GM21619 (cell line): ENCODE measurements at regions not wholly inside any gene's neighbourhood (a gene's known extent, or its start where the extent isn't known, plus 50 kb on each side); places are given as distances from the start of the nearest gene placed in this dataset.
"Not testable (repeated sequence)": the region's sequence is repeated elsewhere in the genome, so short reads cannot be mapped to it uniquely, and the experiment has no call there.

ENCODE experiments used
- ATAC-seq: cut with Tn5 transposase; IDR thresholded peaks from one replicate; pipeline ENCODE4 v1.9.1; 2021; ENCODE audit not compliant: unreplicated experiment

DNA sequence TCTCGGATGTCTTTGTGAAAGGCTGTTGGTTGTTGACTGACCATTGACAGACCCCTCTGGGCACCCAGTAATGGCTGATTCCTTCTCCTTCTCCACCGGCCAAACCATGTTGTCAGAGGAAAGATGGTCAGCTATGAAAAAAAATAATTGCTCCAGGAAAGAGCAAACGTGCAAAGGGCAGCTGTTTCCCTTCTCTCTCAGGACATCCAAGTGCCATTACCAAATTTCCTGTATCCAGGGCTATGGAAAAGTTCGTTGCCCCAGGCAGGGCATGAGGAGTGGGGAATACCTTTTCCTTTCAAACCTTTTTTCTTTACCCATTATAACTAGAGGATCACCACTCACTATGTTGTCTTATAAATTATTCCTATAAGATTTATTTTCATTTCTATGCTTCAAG, 321.5 kb upstream of the HNRNPA3 start:
- ATAC-seq: no peak

DNA sequence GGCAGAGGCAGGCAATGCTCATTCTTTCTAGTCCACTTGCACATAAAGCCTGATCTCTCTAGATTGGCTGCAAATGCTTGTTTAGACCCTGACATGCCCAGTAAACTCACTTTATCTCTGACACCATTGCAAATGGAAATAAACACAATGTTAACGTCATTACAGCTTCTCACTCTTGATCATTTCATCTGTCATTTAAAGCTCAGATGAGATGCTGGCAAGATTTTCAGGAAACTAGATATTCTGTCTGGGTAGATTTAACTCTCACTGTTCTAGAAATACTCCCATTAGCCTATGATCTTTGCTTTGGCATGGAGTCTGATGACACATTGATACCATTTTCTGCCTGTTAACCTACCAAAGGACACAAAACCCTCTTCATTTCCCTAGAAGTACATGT, 320.7 kb upstream of the HNRNPA3 start:
- no peak for ATAC-seq

DNA sequence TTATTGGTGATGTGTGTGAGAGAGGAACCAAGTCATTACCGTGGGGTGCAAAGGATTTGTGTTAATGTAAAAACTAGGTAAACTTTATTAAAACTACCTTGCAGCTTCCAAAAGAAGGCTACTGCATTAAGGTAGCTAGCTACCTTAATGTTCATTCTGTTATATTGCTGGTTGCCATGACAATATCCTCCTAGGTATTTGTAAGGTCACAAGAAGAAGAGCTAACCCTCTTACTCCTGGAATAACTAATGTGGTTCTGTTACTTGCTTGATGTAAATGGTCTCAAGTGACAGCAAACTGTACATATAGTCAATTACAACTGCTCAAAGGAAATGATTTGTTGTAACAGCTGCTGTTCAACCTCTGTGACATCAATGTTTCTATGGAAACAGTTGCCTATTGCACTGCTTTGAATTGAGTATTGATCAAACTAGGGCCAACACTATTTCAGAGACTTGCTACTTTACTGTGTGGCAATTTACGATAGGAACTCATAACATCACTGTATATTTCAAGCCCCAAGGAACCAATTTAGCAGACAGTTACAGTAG, 319.8 kb upstream of the HNRNPA3 start:
- ATAC-seq: no peak

DNA sequence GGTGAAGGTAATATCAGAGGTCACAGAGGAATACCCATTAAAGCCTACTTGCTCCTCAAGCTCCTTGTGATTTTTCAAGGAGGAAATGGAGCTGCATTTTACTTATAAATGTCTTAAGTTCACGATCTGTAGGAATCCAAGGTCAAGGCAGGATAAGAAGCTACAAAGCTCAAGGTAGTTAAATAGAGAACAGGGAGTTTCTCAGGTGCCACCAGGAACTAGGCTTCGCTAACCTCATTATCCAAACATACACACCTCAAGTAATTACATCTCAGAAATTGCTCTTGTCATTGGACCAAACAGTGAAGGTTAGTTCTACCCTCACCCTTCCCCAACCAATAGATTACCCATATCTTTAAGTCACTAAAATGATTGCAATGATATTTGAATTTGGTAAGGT, 317.4 kb upstream of the HNRNPA3 start:
- ATAC-seq: no peak

DNA sequence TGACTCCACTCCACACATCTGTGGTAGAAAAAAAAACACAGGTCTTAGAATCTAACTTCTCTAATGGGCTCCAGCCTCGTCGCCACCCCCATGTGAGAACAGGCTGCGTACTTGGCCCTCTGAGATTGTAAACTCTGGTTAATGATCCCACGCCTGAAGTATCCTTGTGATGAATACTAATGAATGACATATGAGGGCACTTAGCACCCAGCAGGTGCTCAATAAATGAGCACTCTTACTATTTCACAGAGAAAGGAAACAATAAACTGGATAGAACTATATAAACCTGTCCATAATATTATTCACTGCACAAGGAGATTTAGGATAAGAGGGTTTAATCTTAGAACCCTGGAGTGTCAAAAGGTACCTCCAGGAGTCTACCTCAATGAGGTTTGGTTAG, 310.1 kb upstream of the HNRNPA3 start:
- ATAC-seq: no peak

DNA sequence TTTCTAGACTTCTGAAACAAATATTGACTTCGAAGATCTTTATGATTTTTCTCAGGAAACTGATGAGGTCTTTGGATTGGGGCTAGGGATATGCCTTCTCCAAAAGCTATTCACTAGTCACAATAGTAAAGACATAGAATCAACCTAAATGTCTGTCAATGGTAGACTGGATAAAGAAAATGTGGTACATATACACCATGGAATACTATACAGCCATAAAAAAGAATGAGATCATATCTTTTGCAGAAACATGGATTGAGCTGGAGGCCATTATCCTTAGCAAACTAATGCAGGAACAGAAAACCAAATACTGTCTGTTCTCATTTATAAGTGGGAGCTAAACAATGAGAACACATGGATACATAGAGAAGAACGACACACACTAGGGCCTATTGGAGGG, 308.5 kb upstream of the HNRNPA3 start:
- ATAC-seq: not testable (repeated sequence)

DNA sequence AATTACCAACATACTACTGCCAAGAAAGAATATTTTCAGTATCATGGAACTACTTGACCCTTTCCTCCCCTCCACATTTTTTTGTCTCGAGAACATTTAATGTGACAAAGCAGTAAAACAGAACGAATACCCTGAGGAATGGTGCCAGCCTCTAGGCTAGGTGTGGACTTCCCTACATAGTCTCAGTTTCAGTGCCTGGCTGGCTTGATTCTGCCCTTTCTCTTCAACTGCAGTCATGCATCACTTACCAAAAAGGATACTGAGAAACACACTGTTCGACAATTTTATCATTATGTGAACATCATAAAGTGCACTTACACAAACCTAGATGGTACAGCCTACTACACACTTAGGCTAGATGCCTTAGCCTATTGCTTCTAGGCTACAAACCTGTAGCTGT, 305.3 kb upstream of the HNRNPA3 start:
- no peak for ATAC-seq

DNA sequence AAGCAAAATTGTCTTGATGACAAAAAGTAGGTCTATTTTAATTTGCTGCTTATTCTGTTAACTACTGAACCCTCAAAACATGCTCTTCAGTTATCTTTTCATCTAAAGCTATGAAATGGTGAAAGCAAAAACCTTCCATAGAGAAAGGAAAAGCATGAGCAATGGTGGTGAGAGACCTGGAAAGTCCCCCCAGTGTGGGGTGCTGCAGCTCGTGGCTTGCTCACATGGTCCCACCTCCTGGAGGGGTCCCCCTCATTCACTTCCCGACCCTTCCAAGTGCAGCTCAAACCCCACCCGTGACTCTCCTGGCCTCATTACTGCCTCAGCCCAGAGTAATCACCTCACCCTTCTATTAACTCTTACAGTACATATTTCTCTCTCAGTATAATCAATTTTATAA, 301.8 kb upstream of the HNRNPA3 start:
- ATAC-seq: no peak

DNA sequence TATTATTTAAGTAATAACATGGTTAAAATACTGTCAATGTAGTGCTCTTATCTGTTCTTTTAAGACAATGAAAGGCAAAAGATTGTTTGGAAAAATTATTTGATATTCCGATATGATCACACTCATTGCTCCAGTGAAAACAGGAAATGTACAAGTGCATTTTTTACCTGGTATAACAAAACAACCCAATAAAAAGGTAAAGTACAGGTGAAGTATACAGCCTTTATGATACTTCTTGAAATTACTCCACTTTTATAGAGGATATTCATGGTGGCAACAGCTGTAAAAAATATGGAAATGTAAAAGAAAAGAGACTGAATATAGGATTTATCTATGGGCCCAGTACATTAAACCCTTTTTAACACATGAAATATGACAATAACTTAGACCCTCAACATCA, 298.6 kb upstream of the HNRNPA3 start:
- ATAC-seq: no peak

DNA sequence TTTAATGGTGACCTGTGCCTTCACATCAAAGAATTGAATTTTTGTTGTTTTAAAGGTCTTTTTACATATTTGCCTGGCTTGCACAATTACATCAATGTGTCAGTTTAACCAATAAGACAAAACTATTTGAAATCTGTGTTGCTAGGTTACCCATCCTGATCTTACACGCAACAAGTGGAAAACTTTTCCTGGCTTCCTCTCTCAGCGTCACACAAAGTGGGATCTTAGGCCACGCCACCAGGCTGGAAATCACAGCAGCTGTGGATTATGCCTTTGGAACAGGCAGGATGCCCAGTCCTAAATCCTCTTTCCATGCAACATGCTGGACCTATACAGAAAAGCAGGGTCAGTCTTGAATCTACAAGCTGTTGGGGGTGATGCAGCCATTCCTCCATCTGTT, 298.2 kb upstream of the HNRNPA3 start:
- no peak for ATAC-seq

DNA sequence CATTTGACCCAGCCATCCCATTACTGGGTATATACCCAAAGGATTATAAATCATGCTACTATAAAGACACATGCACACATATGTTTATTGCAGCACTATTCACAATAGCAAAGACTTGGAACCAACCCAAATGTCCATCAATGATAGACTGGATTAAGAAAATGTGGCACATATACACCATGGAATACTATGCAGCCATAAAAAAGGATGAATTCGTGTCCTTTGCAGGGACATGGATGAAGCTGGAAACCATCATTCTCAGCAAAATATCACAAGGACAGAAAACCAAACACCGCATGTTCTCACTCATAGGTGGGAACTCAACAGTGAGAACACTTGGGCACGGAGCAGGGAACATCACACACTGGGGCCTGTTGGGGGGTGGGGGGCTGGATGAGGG, 290.0 kb upstream of the HNRNPA3 start:
- ATAC-seq: not testable (repeated sequence)

DNA sequence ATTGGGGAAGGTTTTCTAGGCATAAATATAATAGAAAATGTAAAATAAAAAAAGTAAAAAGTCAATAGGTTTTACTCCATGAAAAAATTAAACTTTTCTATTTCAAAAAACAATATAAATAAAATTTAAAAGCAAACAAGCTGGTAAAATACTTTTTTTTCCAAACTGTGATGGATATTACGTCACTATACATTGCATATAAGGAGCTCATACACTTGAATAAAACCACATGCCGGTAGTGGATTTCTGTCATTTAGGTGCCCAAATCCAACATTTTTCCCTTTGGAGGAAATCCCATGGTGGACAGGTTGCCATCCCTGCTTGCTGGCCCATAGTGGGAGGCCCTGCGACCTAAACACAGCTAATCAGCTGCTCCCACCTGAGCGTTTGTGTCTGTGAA, 289.4 kb upstream of the HNRNPA3 start:
- no peak for ATAC-seq

DNA sequence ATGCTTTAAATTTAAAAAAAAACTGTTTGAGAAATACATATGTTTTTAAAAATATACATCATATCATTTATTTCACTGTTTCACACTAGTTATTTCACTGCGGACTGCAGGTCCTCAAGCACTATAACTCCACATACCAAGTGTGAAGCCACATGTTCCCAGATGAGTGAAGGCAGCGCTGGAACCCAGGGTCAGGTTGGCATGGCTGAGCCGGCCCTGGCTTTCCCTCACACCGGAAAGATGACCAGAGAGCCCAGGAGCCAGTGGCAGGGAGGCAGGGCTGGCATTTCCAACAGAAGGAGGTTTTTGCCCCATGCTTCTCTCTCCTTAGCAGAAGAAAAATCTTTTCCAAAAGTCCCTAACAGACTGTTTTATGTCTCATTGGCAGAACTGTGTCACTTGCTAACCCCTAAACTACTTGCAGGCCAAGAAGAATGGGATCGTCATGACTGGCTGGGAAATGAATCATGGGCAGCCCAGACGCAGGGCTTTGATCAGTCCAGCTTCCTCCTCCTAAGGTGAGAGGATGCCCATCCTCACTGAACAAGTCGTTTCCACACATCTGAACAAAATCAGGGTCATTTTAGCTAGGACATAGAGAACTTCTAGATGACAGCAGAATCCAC, 287.6 kb upstream of the HNRNPA3 start:
- no peak for ATAC-seq

DNA sequence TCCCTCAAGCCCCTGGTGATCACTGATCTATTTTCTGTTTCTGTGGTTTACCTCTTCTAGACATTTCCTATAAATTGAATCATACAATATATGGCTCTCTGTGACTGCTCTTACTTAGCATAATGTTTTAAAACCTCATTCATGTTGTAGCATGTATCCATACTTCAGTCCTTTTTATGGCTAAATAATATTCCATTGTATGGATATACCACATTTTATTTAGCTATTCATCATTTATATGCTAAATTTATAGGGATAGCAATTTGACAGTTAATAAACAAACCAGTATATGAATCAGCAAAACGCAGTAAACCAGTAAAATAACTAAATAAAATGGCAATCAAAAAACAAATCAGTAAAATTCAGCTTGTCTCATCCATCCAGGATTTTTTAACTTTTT, 286.1 kb upstream of the HNRNPA3 start:
- no peak for ATAC-seq

DNA sequence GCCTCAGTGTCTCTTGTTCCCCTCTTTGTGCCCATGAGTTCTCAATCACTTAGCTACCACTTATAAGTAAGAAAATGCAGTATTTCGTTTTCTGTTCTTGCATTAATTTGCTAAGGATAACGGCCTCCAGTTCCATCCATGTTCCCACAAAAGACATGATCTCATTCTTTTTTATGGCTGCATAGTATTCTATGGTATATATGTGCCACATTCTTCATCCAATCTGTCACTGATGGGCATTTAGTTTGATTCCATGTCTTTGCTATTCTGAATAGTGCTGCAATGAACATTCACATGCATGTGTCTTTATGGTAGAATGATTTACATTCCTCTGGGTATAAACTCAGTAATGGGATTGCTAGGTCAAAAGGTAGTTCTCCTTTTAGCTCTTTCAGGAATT, 283.2 kb upstream of the HNRNPA3 start:
- not testable (repeated sequence) for ATAC-seq

DNA sequence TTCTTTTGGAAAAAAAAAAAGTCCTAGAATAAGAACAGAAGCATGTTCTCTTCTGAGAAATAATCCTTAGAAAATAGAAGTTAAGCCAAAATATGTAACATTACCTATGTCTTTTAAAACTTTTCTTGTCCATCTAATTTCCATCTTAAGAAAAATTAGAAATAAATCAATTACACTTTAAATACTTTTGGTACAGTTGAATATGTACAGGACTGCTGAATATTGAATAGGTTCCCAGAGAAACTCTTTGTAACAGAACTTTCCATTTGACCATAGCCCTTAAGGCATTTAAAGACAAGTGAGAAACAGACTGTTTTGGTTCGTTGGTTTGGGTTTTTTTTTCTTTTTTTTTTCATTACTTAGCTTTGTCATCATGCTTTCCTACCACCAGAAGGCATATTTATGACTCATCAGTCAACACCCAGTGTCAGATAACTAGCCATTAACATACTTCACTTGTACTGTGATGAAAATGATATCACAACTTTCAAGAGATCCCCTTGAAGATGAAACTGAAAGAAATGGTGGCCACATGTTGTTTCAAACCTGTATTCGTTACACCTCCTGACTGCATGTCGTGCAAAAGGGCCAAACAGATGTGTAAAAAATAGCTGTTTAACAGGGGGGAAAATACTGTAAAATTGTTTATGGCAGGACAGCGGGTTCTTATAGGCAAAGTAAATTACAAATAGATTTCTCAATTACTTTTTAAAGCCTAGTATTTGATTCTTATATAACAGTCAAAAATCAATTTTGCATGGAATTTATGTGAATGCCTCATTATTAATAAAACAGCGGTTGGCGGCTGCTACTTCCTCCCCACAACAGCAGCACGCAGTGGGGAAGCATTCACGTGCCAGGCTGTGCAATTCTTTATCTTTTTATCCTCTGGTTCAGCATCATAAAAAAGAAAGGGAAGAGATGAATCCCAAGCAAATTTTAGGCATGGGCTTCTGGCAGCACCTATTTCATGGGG, 280.7 kb upstream of the HNRNPA3 start:
- ATAC-seq: peak; percentile 98

DNA sequence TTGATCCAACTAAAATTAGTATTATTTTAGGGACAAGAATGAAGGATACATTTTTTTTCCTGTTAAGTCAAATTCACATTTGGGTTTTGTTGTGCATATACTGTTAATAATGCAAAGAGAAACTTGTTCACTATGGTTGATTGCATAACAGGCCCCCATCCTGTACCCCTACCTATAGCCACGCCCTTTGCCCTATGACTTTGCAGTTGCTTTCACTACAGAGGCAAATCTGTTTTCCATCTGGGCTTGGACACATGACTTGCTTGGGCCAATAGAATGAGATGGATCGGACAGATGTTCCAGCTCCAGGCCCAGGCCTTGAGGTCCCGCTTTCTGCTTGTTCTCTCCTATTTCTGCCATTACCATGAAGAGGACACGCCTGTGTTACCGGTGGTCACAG, 278.5 kb upstream of the HNRNPA3 start:
- no peak for ATAC-seq

DNA sequence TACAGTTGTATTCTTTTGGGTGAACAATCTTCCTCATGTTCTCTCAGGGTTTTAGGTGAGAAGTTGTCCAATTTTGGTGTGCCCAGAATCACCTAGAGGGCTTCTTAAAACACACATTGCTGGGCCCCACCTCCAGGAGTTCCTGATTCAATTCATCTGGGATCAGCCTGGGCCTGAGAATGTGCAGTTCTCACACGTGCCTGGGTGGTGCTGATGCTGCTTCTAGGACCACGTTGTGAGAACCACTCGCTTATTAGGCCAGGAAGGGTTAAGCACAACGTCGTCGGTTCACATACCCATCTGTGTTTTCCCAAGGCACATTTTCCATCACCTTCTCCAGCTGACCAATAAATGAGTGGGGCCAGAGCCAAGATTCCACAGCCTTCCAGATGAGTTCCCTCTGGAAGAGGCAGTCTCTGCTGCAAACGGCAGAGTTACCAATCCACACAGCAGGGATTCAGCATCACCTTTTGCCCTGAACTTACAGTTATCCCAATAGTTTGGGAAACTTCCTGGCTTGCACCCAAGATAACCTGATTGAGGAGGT, 277.7 kb upstream of the HNRNPA3 start:
- no peak for ATAC-seq

DNA sequence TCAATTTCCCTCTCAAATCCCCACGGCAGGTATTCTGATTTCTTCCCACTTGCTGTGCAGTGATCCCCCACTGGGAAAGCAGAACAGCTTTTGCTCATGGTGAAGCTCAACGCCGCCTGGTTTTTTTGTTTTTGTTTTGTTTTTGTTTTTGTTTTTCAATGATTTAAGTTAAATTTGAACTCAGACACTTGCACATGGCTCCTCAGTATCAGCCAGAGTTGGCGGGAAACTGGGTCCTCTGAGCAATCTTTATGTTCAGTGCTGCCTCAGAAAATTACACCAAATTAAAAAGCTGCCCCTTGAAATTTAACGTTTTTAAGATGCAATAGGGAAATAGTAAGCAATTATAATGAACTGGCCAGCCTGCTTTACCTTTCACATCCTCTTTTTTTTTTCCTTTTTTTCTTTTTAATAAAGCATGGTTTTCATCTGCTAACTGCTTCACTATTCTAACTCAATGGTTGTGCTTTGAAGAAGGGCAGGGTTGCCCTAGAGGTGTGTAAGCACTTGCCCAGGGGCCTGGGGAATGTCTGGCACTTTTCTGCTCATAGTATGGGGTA, 277.0 kb upstream of the HNRNPA3 start:
- no peak for ATAC-seq

DNA sequence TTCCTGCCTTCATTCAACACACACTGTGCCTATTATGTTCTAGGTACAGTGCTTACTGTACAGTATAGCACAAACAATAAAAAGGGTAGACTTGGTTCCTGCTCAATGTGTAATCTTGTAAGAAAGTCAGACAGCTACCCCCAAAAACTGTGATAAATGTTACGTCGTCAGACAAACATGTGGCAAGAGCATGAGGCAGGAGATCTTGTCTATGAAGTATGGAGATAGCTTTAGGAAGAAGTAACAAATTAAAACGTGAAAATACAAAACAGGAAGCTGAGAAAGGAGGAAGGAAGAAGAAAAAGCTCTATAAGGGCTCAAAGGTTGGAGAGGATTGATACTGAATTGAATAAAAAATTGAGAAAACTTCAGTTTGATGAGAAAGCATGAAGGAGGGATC, 276.2 kb upstream of the HNRNPA3 start:
- ATAC-seq: no peak

DNA sequence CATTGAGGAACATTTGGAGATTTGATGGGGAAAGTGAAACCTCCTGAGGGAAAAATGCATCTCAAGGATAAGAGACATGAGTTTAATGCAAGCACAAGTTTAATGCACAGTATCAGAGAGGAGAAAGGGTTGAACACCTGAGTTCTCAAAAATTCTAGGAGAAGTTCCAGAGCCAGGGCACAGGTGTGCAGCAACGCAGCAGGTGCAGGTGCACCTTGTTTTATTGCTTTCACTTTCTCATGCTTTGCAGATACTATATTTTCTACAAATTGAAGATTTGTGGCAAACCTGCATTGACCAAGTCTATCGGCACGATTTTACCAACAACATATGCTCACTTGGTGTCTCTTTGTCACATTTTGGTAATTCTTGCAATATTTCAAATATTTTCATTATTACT, 267.6 kb upstream of the HNRNPA3 start:
- ATAC-seq: no peak

DNA sequence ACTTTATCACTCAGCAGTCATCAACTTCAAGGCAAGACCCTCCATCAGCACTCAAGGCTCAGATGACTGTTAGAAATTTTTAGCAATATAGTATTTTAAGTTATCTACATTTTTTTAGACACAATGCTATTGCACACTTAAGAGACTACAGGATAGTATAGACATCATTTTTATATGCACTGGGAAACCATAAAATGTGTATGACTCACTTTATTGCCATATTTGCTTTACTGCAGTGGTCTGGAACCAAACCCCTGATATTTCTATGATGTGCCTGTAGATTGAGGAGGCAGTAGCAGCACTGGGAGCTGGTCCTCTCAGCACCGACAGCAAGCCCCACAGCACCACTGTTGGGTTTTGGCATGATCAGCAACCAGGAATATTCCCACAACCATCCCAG, 264.8 kb upstream of the HNRNPA3 start:
- ATAC-seq: no peak
